ENCODE measurements at regions not wholly inside any gene's neighbourhood (a gene's known extent, or its start where the extent isn't known, plus 50 kb on each side); places are given as distances from the start of the nearest gene placed in this dataset.
"Not testable (repeated sequence)": the region's sequence is repeated elsewhere in the genome, so short reads cannot be mapped to it uniquely, and the experiment has no call there.

- no peak for TF ChIP-seq CTCF (IDR thresholded peaks at IDR 0.05; ENCODE audit: insufficient read depth, missing control alignments)
- DNase-seq (ENCODE audit: insufficient read length, low spot score) (no peak), FAIRE-seq (no peak)
Observed at GRCh38 chr14:92223025-92223424, 99.9 kb upstream of the SLC24A4 start.

- no peak for DNase-seq (ENCODE audit: insufficient read length, low spot score)
- TF ChIP-seq CTCF (IDR thresholded peaks at IDR 0.05; ENCODE audit: insufficient read depth, missing control alignments), result no peak
- no peak for FAIRE-seq
Observed at GRCh38 chr14:92224358-92224954, 98.5 kb upstream of the SLC24A4 start.

GRCh38 chr14:92225731-92226130 is 97.2 kb upstream of the SLC24A4 start:
- no peak for TF ChIP-seq CTCF (IDR thresholded peaks at IDR 0.05; ENCODE audit: insufficient read depth, missing control alignments)
- FAIRE-seq, result no peak
- DNase-seq (ENCODE audit: insufficient read length, low spot score), result no peak

GRCh38 chr14:92226166-92226565 is 96.8 kb upstream of the SLC24A4 start:
- DNase-seq (ENCODE audit: insufficient read length, low spot score); FAIRE-seq: not testable (repeated sequence)

- no peak for FAIRE-seq
- DNase-seq (ENCODE audit: insufficient read length, low spot score), result no peak
- TF ChIP-seq CTCF (IDR thresholded peaks at IDR 0.05; ENCODE audit: insufficient read depth, missing control alignments), result no peak
Observed at GRCh38 chr14:92236243-92236900, 86.6 kb upstream of the SLC24A4 start.

- TF ChIP-seq CTCF (IDR thresholded peaks at IDR 0.05; ENCODE audit: insufficient read depth, missing control alignments), result no peak
- DNase-seq (ENCODE audit: insufficient read length, low spot score) (no peak), FAIRE-seq (no peak)
Observed at GRCh38 chr14:92240658-92241057, 82.3 kb upstream of the SLC24A4 start.

GRCh38 chr14:92241966-92242595 is 80.9 kb upstream of the SLC24A4 start:
- DNase-seq (ENCODE audit: insufficient read length, low spot score) (no peak), FAIRE-seq (no peak)
- no peak for TF ChIP-seq CTCF (IDR thresholded peaks at IDR 0.05; ENCODE audit: insufficient read depth, missing control alignments)
